AG09319 (cell line): ENCODE measurements at regions not wholly inside any gene's neighbourhood (a gene's known extent, or its start where the extent isn't known, plus 50 kb on each side); places are given as distances from the start of the nearest gene placed in this dataset.

ENCODE experiments used
- DNase-seq: peaks from one replicate; pipeline ENCODE4 v3.0.0-alpha.2; 2010; ENCODE audit warnings: low read depth; ENCODE audit errors: extremely low read depth
- CTCF ChIP-seq: IDR thresholded peaks from 2 replicates; pipeline ENCODE4 v1.5.1; 2011; ENCODE audit warnings: low read depth, mild to moderate bottlenecking, inconsistent platforms, low read length, moderate library complexity

- no peak for TF ChIP-seq CTCF
- DNase-seq: no peak
Observed at GRCh38 chr3:34995796-34996430, 643.4 kb upstream of the ARPP21 start.

DNA sequence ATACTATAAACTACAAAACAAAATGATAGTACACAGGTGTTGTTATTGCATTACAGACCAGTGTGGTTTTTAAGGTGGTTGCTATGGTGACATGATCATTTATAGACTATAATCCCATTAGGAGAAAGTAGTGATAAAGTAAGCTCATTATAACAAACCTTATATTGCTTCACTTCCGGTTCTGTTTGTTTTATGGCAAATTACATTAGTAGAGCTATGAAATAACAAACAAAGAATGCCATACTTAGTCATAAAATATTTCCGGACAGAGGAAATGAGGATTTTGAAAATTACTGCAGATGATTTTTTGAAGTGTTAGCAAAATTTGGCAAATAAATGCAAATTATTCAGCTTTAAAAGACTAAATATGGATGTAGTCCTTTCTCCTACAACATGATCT, 640.4 kb upstream of the ARPP21 start:
- DNase-seq: no peak
- TF ChIP-seq CTCF: no peak

- TF ChIP-seq CTCF: no peak
- DNase-seq: no peak
Observed at GRCh38 chr3:35012214-35012613, 627.1 kb upstream of the ARPP21 start.

- TF ChIP-seq CTCF: no peak
- no peak for DNase-seq
Observed at GRCh38 chr3:35028157-35028556, 611.2 kb upstream of the ARPP21 start.

GRCh38 chr3:35042210-35042991, 596.9 kb upstream of the ARPP21 start:
- TF ChIP-seq CTCF: no peak
- no peak for DNase-seq

DNA sequence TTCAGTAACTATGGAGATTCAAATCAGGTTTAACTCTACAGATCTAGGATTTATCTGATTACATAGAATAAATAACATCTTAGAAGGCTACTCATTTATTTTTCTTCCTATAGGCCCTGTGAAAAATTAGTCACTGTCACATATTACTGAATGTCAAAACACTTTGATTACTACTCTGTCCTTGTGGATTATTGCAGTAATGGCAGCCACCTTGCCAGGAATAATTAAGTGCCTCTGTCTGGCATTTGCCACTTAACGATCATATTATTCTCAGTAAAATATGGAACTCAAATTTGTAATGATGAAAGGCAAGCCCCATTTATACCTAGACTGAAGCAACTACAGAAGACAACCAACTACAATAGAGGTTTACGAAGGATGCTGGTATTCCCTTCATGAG, 596.3 kb upstream of the ARPP21 start:
- TF ChIP-seq CTCF: no peak
- DNase-seq: no peak

DNA sequence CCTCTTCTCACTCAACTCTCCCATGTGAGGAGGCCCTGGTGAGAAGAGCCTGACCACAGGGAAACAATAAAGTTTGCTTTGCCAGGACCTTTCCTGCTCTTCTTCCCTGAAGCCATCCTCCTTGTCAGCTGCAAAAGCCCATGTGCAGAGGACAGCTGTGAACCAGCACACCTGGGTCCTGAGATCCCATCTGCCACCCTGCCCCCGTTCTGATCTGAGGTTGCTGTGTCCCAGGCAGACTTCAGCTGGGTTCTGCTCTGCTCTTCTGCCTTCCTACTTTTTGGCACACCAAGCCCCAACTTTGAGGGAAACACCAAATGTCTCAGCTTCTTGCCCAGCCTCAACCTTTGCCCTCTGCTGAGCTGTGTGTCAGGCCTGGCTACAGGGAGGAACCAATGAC, 595.1 kb upstream of the ARPP21 start:
- TF ChIP-seq CTCF: no peak

More for the DNA sequence above, 595.1 kb upstream of the ARPP21 start:
- no peak for DNase-seq
